ENCODE measurements at regions not wholly inside any gene's neighbourhood (a gene's known extent, or its start where the extent isn't known, plus 50 kb on each side); places are given as distances from the start of the nearest gene placed in this dataset.

- ATAC-seq, result no peak
- Histone ChIP-seq H3K79me2 (replicated peaks; ENCODE audit: insufficient read depth) (no peaks in the 10 kb centered on the region), H3K27ac (ENCODE audit: low read depth) (no peak overlapping the region), H3K9me2 (ENCODE audit: insufficient read depth) (no peaks in the 10 kb centered on the region), H4K20me1 (replicated peaks; ENCODE audit: insufficient read depth) (no peaks in the 10 kb centered on the region), H3K36me3 (ENCODE audit: insufficient read depth) (peaks cover 5% of the 10 kb centered on the region), H3K4me3 (no peak overlapping the region), H3K4me1 (ENCODE audit: insufficient read depth) (peaks cover 7% of the 10 kb centered on the region), H3K27me3 (ENCODE audit: insufficient read depth) (no peaks in the 10 kb centered on the region), H3F3A (replicated peaks; ENCODE audit: low read depth) (no peaks in the 10 kb centered on the region), H2AFZ (peak overlapping the region; percentile 92; the same call in 1 of the 2 replicates), H3K4me2 (no peak overlapping the region)
- peaks cover 20% of the 10 kb centered on the region for H3K4me1 Mint-ChIP-seq
- no peak overlapping the region for H3K27ac Mint-ChIP-seq
- DNase-seq (ENCODE audit: low spot score), result no peak
- peaks cover 17% of the 10 kb centered on the region for H3K9me3 Mint-ChIP-seq
- TF ChIP-seq EZH2phosphoT487 (IDR thresholded peaks at IDR 0.05; ENCODE audit: unreplicated experiment) (no peak), CTCF (conservative IDR thresholded peaks at IDR 0.05; ENCODE audit: low read depth in 2 of 2) (no peak), ZNF462 (CRISPR knock-in tag; IDR thresholded peaks at IDR 0.05) (no peak), ZNF331 (CRISPR knock-in tag; IDR thresholded peaks at IDR 0.05; ENCODE audit: low read depth) (no peak), STAT1 (IDR thresholded peaks at IDR 0.05; ENCODE audit: unreplicated experiment) (no peak), REST (IDR thresholded peaks at IDR 0.05; ENCODE audit: unreplicated experiment) (no peak), ETS1 (IDR thresholded peaks at IDR 0.05) (no peak), EZH2 (IDR thresholded peaks at IDR 0.05; ENCODE audit: low read depth, unreplicated experiment) (no peak), JUNB (IDR thresholded peaks at IDR 0.05; ENCODE audit: unreplicated experiment) (no peak), CREB1 (CRISPR knock-in tag; IDR thresholded peaks at IDR 0.05; ENCODE audit: low read depth) (no peak), NANOG (IDR thresholded peaks at IDR 0.05; ENCODE audit: borderline replicate concordance) (no peak)
- peaks cover 3% of the 10 kb centered on the region; the same call in 2 of the 3 replicates for H3K36me3 Mint-ChIP-seq (ENCODE audit: low read depth)
- H3K4me3 Mint-ChIP-seq, result no peak overlapping the region
- peaks cover 15% of the 10 kb centered on the region for H3K27me3 Mint-ChIP-seq (ENCODE audit: insufficient read depth, low read depth, poor library complexity)
These were observed 167.7 kb downstream of the ZFP36L2 start for GRCh38 chr2:43058726-43059110.

Data from GM23338 (cell line).